RWPE2 (cell line): ENCODE measurements at regions not wholly inside any gene's neighbourhood (a gene's known extent, or its start where the extent isn't known, plus 50 kb on each side); places are given as distances from the start of the nearest gene placed in this dataset.

Source experiments
- ATAC-seq: fragments of 200-7000 bp; cut with Tn5 transposase; 3 replicates; pipeline ENCODE4 v1.9.1; 2021; ENCODE audit warnings: low read depth
- DNase-seq: peaks from one replicate; pipeline ENCODE4 v3.0.0-alpha.2; 2020; ENCODE audit warnings: low spot score
- H3K27ac ChIP-seq: fragments of 450-650 bp; 2 replicates; pipeline ENCODE4 v1.5.1; 2017; ENCODE audit warnings: mild to moderate bottlenecking; ENCODE audit not compliant: poor library complexity, severe bottlenecking
- H3K27me3 ChIP-seq: fragments of 250-450 bp; sonication (Bioruptor Pico); 2 replicates; pipeline ENCODE4 v1.5.1; 2021; ENCODE audit warnings: mild to moderate bottlenecking, moderate library complexity; ENCODE audit not compliant: insufficient read depth, poor library complexity, severe bottlenecking
- H3K36me3 ChIP-seq: fragments of 250-450 bp; sonication (Bioruptor Pico); 2 replicates; pipeline ENCODE4 v1.5.1; 2020; ENCODE audit warnings: low read depth, mild to moderate bottlenecking, moderate library complexity
- H3K4me1 ChIP-seq: fragments of 250-450 bp; sonication (Bioruptor Pico); 2 replicates; pipeline ENCODE4 v1.5.1; 2021; ENCODE audit warnings: mild to moderate bottlenecking, moderate library complexity; ENCODE audit not compliant: insufficient read depth, poor library complexity, severe bottlenecking
- H3K4me3 ChIP-seq: fragments of 250-450 bp; sonication (Bioruptor Pico); 2 replicates; pipeline ENCODE4 v1.5.1; 2021; ENCODE audit warnings: mild to moderate bottlenecking, moderate library complexity; ENCODE audit not compliant: severe bottlenecking
- H3K9me3 ChIP-seq: fragments of 250-450 bp; sonication (Bioruptor Pico); 2 replicates; pipeline ENCODE4 v1.5.1; 2021; ENCODE audit warnings: mild to moderate bottlenecking, moderate library complexity; ENCODE audit not compliant: severe bottlenecking
- CTCF ChIP-seq: fragments of 450-650 bp; IDR thresholded peaks from one replicate; pipeline ENCODE4 v1.5.1; 2017; ENCODE audit warnings: mild to moderate bottlenecking, moderate library complexity; ENCODE audit not compliant: poor library complexity, severe bottlenecking

- DNase-seq (no peak), ATAC-seq (no peak)
- Histone ChIP-seq H3K9me3 (no peaks in the 10 kb centered on the region), H3K4me1 (no peaks in the 10 kb centered on the region), H3K4me3 (no peak overlapping the region), H3K27me3 (no peaks in the 10 kb centered on the region), H3K36me3 (no peaks in the 10 kb centered on the region), H3K27ac (no peak overlapping the region)
- TF ChIP-seq CTCF: no peak
Measured at GRCh38 chr1:22261580-22261979, 118.7 kb upstream of the WNT4 start.

GRCh38 chr1:22262583-22262982 is 119.7 kb upstream of the WNT4 start:
- Histone ChIP-seq H3K4me1 (no peaks in the 10 kb centered on the region), H3K9me3 (no peaks in the 10 kb centered on the region), H3K36me3 (no peaks in the 10 kb centered on the region), H3K27me3 (no peaks in the 10 kb centered on the region), H3K4me3 (no peak overlapping the region), H3K27ac (no peak overlapping the region)
- DNase-seq (no peak), ATAC-seq (no peak)
- no peak for TF ChIP-seq CTCF

- ATAC-seq: no peak
- no peak overlapping the region for H3K27ac ChIP-seq
- DNase-seq: no peak
Measured at GRCh38 chr1:22263359-22263758, 120.5 kb upstream of the WNT4 start.

GRCh38 chr1:22264464-22265341 is 121.8 kb upstream of the WNT4 start:
- Histone ChIP-seq H3K4me3 (no peak overlapping the region), H3K27ac (no peak overlapping the region), H3K27me3 (no peaks in the 10 kb centered on the region), H3K9me3 (no peaks in the 10 kb centered on the region), H3K36me3 (no peaks in the 10 kb centered on the region), H3K4me1 (no peaks in the 10 kb centered on the region)
- no peak for ATAC-seq
- no peak for DNase-seq
- TF ChIP-seq CTCF: no peak

More at GRCh38 chr1:22263359-22263758, 120.5 kb upstream of the WNT4 start:
- no peak for TF ChIP-seq CTCF
- no peaks in the 10 kb centered on the region for H3K9me3 ChIP-seq
- no peaks in the 10 kb centered on the region for H3K27me3 ChIP-seq
- no peak overlapping the region for H3K4me3 ChIP-seq
- H3K36me3 ChIP-seq: no peaks in the 10 kb centered on the region
- no peaks in the 10 kb centered on the region for H3K4me1 ChIP-seq

GRCh38 chr1:22266141-22266540 is 123.2 kb upstream of the WNT4 start:
- no peak for TF ChIP-seq CTCF
- DNase-seq (no peak), ATAC-seq (no peak)
- no peak overlapping the region for H3K27ac ChIP-seq
- H3K4me3 ChIP-seq: no peak overlapping the region
- no peaks in the 10 kb centered on the region for H3K9me3 ChIP-seq
- no peaks in the 10 kb centered on the region for H3K4me1 ChIP-seq
- H3K36me3 ChIP-seq: no peaks in the 10 kb centered on the region
- H3K27me3 ChIP-seq: no peaks in the 10 kb centered on the region
